ENCODE measurements at regions not wholly inside any gene's neighbourhood (a gene's known extent, or its start where the extent isn't known, plus 50 kb on each side); places are given as distances from the start of the nearest gene placed in this dataset.

- H2AFZ ChIP-seq, result no peak overlapping the region
- H3K27me3 ChIP-seq (ENCODE audit: control insufficient read depth, insufficient read depth, low read length), result no peaks in the 10 kb centered on the region
- no peaks in the 10 kb centered on the region for H3K4me1 ChIP-seq
- no peaks in the 10 kb centered on the region for H3K79me2 ChIP-seq
- no peak overlapping the region for H3K27ac ChIP-seq
- no peak overlapping the region for H3K9ac ChIP-seq
- no peak overlapping the region for H3K4me2 ChIP-seq (ENCODE audit: low read length)
- H3K9me3 ChIP-seq (ENCODE audit: control insufficient read depth, low read length), result no peaks in the 10 kb centered on the region
- TF ChIP-seq CTCF (IDR thresholded peaks at IDR 0.05), result no peak
- H3K4me3 ChIP-seq (ENCODE audit: low read depth, low read length), result no peak overlapping the region
- no peaks in the 10 kb centered on the region for H3K36me3 ChIP-seq (ENCODE audit: control insufficient read depth, insufficient read depth, low read length)
Measured at GRCh38 chrX:112577146-112577545, 102.6 kb downstream of the LHFPL1 start.

GRCh38 chrX:112571388-112571787 is 108.3 kb downstream of the LHFPL1 start:
- no peaks in the 10 kb centered on the region for H3K4me1 ChIP-seq
- no peak overlapping the region for H2AFZ ChIP-seq
- no peak overlapping the region for H3K4me3 ChIP-seq (ENCODE audit: low read depth, low read length)
- no peak overlapping the region for H3K4me2 ChIP-seq (ENCODE audit: low read length)
- TF ChIP-seq CTCF (IDR thresholded peaks at IDR 0.05), result no peak
- no peaks in the 10 kb centered on the region for H3K79me2 ChIP-seq
- H3K36me3 ChIP-seq (ENCODE audit: control insufficient read depth, insufficient read depth, low read length), result no peaks in the 10 kb centered on the region
- H3K9me3 ChIP-seq (ENCODE audit: control insufficient read depth, low read length), result no peaks in the 10 kb centered on the region
- H3K9ac ChIP-seq, result no peak overlapping the region
- no peak overlapping the region for H3K27ac ChIP-seq
- no peaks in the 10 kb centered on the region for H3K27me3 ChIP-seq (ENCODE audit: control insufficient read depth, insufficient read depth, low read length)

GRCh38 chrX:112555831-112556230 is 123.9 kb downstream of the LHFPL1 start:
- Histone ChIP-seq H3K9ac (no peak overlapping the region), H3K4me2 (ENCODE audit: low read length) (no peak overlapping the region), H3K79me2 (no peaks in the 10 kb centered on the region), H3K9me3 (ENCODE audit: control insufficient read depth, low read length) (no peaks in the 10 kb centered on the region), H2AFZ (no peak overlapping the region), H3K4me3 (ENCODE audit: low read depth, low read length) (no peak overlapping the region), H3K27me3 (ENCODE audit: control insufficient read depth, insufficient read depth, low read length) (no peaks in the 10 kb centered on the region), H3K36me3 (ENCODE audit: control insufficient read depth, insufficient read depth, low read length) (no peaks in the 10 kb centered on the region), H3K4me1 (no peaks in the 10 kb centered on the region), H3K27ac (no peak overlapping the region)
- TF ChIP-seq CTCF (IDR thresholded peaks at IDR 0.05), result no peak

GRCh38 chrX:112545051-112545450 is 134.7 kb downstream of the LHFPL1 start:
- no peaks in the 10 kb centered on the region for H3K36me3 ChIP-seq (ENCODE audit: control insufficient read depth, insufficient read depth, low read length)
- no peak overlapping the region for H3K4me2 ChIP-seq (ENCODE audit: low read length)
- no peaks in the 10 kb centered on the region for H3K27me3 ChIP-seq (ENCODE audit: control insufficient read depth, insufficient read depth, low read length)
- no peak overlapping the region for H3K27ac ChIP-seq
- H3K9me3 ChIP-seq (ENCODE audit: control insufficient read depth, low read length), result no peaks in the 10 kb centered on the region
- no peak overlapping the region for H2AFZ ChIP-seq
- no peaks in the 10 kb centered on the region for H3K79me2 ChIP-seq
- no peaks in the 10 kb centered on the region for H3K4me1 ChIP-seq
- no peak for TF ChIP-seq CTCF (IDR thresholded peaks at IDR 0.05)
- no peak overlapping the region for H3K4me3 ChIP-seq (ENCODE audit: low read depth, low read length)
- no peak overlapping the region for H3K9ac ChIP-seq

GRCh38 chrX:112536544-112536943 is 143.2 kb downstream of the LHFPL1 start:
- Histone ChIP-seq H3K9me3 (ENCODE audit: control insufficient read depth, low read length) (no peaks in the 10 kb centered on the region), H3K36me3 (ENCODE audit: control insufficient read depth, insufficient read depth, low read length) (no peaks in the 10 kb centered on the region), H3K79me2 (no peaks in the 10 kb centered on the region), H2AFZ (no peak overlapping the region), H3K4me2 (ENCODE audit: low read length) (no peak overlapping the region), H3K27ac (no peak overlapping the region), H3K4me3 (ENCODE audit: low read depth, low read length) (no peak overlapping the region), H3K4me1 (no peaks in the 10 kb centered on the region), H3K9ac (no peak overlapping the region), H3K27me3 (ENCODE audit: control insufficient read depth, insufficient read depth, low read length) (no peaks in the 10 kb centered on the region)
- TF ChIP-seq CTCF (IDR thresholded peaks at IDR 0.05), result no peak
